ENCODE measurements at regions not wholly inside any gene's neighbourhood (a gene's known extent, or its start where the extent isn't known, plus 50 kb on each side); places are given as distances from the start of the nearest gene placed in this dataset.

DNA sequence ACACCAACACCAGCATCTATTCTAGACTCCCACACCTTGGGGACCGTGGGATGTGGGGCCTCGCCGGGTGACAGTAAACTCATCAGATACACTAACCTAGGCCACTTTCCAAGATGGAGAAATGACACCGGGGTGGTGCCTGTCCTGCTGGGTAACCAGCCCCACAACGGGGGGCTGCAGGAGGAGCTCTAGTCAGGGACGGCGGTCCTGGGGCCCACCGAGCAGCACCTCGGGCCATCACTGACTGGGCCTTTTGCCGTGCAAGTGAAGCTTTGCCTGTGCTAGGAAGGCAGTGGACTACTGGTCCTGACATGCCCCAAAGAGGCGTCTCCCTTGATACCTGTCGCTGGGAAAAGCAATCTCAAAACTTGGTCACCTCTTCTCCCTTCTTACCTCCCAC is 260.3 kb upstream of the IRX1 start:
- Mint-ChIP-seq H3K4me1 (no peaks in the 10 kb centered on the region), H3K36me3 (ENCODE audit: low read depth) (no peaks in the 10 kb centered on the region; the same call in 2 of the 3 replicates), H3K27ac (no peak overlapping the region), H3K9me3 (no peaks in the 10 kb centered on the region; the same call in 2 of the 3 replicates), H3K27me3 (ENCODE audit: insufficient read depth, low read depth, poor library complexity) (peaks cover 4% of the 10 kb centered on the region), H3K4me3 (no peak overlapping the region)
- ATAC-seq, result no peak
- Histone ChIP-seq H2AFZ (no peak overlapping the region), H3F3A (replicated peaks; ENCODE audit: low read depth) (no peaks in the 10 kb centered on the region), H3K4me3 (no peak overlapping the region), H3K4me2 (no peak overlapping the region), H3K9me2 (ENCODE audit: insufficient read depth) (0 out of 2 replicates have a peak, but pooled peaks cover 4% of the 10 kb centered on the region), H4K20me1 (replicated peaks; ENCODE audit: insufficient read depth) (no peaks in the 10 kb centered on the region), H3K4me1 (ENCODE audit: insufficient read depth) (no peaks in the 10 kb centered on the region), H3K36me3 (ENCODE audit: insufficient read depth) (no peaks in the 10 kb centered on the region), H3K27me3 (ENCODE audit: insufficient read depth) (no peaks in the 10 kb centered on the region), H3K79me2 (replicated peaks; ENCODE audit: insufficient read depth) (no peaks in the 10 kb centered on the region), H3K27ac (ENCODE audit: low read depth) (no peak overlapping the region)
- TF ChIP-seq, protein P1, sequence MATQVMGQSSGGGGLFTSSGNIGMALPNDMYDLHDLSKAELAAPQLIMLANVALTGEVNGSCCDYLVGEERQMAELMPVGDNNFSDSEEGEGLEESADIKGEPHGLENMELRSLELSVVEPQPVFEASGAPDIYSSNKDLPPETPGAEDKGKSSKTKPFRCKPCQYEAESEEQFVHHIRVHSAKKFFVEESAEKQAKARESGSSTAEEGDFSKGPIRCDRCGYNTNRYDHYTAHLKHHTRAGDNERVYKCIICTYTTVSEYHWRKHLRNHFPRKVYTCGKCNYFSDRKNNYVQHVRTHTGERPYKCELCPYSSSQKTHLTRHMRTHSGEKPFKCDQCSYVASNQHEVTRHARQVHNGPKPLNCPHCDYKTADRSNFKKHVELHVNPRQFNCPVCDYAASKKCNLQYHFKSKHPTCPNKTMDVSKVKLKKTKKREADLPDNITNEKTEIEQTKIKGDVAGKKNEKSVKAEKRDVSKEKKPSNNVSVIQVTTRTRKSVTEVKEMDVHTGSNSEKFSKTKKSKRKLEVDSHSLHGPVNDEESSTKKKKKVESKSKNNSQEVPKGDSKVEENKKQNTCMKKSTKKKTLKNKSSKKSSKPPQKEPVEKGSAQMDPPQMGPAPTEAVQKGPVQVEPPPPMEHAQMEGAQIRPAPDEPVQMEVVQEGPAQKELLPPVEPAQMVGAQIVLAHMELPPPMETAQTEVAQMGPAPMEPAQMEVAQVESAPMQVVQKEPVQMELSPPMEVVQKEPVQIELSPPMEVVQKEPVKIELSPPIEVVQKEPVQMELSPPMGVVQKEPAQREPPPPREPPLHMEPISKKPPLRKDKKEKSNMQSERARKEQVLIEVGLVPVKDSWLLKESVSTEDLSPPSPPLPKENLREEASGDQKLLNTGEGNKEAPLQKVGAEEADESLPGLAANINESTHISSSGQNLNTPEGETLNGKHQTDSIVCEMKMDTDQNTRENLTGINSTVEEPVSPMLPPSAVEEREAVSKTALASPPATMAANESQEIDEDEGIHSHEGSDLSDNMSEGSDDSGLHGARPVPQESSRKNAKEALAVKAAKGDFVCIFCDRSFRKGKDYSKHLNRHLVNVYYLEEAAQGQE (IDR thresholded peaks at IDR 0.05; ENCODE audit: unreplicated experiment), result no peak
- TF ChIP-seq JUNB (IDR thresholded peaks at IDR 0.05; ENCODE audit: unreplicated experiment) (no peak), EZH2 (IDR thresholded peaks at IDR 0.05; ENCODE audit: low read depth, unreplicated experiment) (no peak), CREB1 (CRISPR knock-in tag; IDR thresholded peaks at IDR 0.05; ENCODE audit: low read depth) (no peak), ZNF114 (CRISPR knock-in tag; IDR thresholded peaks at IDR 0.05) (no peak), STAT1 (IDR thresholded peaks at IDR 0.05; ENCODE audit: unreplicated experiment) (no peak)
- TF ChIP-seq, protein P2, sequence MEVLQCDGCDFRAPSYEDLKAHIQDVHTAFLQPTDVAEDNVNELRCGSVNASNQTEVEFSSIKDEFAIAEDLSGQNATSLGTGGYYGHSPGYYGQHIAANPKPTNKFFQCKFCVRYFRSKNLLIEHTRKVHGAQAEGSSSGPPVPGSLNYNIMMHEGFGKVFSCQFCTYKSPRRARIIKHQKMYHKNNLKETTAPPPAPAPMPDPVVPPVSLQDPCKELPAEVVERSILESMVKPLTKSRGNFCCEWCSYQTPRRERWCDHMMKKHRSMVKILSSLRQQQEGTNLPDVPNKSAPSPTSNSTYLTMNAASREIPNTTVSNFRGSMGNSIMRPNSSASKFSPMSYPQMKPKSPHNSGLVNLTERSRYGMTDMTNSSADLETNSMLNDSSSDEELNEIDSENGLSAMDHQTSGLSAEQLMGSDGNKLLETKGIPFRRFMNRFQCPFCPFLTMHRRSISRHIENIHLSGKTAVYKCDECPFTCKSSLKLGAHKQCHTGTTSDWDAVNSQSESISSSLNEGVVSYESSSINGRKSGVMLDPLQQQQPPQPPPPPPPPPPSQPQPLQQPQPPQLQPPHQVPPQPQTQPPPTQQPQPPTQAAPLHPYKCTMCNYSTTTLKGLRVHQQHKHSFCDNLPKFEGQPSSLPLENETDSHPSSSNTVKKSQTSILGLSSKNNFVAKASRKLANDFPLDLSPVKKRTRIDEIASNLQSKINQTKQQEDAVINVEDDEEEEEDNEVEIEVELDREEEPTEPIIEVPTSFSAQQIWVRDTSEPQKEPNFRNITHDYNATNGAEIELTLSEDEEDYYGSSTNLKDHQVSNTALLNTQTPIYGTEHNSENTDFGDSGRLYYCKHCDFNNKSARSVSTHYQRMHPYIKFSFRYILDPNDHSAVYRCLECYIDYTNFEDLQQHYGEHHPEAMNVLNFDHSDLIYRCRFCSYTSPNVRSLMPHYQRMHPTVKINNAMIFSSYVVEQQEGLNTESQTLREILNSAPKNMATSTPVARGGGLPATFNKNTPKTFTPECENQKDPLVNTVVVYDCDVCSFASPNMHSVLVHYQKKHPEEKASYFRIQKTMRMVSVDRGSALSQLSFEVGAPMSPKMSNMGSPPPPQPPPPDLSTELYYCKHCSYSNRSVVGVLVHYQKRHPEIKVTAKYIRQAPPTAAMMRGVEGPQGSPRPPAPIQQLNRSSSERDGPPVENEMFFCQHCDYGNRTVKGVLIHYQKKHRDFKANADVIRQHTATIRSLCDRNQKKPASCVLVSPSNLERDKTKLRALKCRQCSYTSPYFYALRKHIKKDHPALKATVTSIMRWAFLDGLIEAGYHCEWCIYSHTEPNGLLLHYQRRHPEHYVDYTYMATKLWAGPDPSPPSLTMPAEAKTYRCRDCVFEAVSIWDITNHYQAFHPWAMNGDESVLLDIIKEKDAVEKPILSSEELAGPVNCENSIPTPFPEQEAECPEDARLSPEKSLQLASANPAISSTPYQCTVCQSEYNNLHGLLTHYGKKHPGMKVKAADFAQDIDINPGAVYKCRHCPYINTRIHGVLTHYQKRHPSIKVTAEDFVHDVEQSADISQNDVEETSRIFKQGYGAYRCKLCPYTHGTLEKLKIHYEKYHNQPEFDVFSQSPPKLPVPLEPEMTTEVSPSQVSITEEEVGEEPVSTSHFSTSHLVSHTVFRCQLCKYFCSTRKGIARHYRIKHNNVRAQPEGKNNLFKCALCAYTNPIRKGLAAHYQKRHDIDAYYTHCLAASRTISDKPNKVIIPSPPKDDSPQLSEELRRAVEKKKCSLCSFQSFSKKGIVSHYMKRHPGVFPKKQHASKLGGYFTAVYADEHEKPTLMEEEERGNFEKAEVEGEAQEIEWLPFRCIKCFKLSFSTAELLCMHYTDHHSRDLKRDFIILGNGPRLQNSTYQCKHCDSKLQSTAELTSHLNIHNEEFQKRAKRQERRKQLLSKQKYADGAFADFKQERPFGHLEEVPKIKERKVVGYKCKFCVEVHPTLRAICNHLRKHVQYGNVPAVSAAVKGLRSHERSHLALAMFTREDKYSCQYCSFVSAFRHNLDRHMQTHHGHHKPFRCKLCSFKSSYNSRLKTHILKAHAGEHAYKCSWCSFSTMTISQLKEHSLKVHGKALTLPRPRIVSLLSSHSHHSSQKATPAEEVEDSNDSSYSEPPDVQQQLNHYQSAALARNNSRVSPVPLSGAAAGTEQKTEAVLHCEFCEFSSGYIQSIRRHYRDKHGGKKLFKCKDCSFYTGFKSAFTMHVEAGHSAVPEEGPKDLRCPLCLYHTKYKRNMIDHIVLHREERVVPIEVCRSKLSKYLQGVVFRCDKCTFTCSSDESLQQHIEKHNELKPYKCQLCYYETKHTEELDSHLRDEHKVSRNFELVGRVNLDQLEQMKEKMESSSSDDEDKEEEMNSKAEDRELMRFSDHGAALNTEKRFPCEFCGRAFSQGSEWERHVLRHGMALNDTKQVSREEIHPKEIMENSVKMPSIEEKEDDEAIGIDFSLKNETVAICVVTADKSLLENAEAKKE (CRISPR knock-in tag; IDR thresholded peaks at IDR 0.05), result no peak
- TF ChIP-seq, protein P3, sequence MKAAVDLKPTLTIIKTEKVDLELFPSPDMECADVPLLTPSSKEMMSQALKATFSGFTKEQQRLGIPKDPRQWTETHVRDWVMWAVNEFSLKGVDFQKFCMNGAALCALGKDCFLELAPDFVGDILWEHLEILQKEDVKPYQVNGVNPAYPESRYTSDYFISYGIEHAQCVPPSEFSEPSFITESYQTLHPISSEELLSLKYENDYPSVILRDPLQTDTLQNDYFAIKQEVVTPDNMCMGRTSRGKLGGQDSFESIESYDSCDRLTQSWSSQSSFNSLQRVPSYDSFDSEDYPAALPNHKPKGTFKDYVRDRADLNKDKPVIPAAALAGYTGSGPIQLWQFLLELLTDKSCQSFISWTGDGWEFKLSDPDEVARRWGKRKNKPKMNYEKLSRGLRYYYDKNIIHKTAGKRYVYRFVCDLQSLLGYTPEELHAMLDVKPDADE (IDR thresholded peaks at IDR 0.05), result no peak
- no peak for DNase-seq (ENCODE audit: low spot score)
